Endothelial cell of umbilical vein (primary cell): ENCODE measurements at regions not wholly inside any gene's neighbourhood (a gene's known extent, or its start where the extent isn't known, plus 50 kb on each side); places are given as distances from the start of the nearest gene placed in this dataset.

ENCODE experiments used
- BruUV-seq: library from RNA; stranded (reverse); fragments of 400-500 nt; replicated peaks from 2 replicates; lab custom pipeline; 2021; lab: Mats Ljungman, UMichigan
- CTCF ChIA-PET: fragments of 300-600, 350-600 bp; sonication (Branson Sonifier 250); formaldehyde crosslinking; loops from one replicate; lab custom pipeline; 2021; ENCODE audit warnings: antibody characterized with exemption, inconsistent platforms; lab: Charles Lee
- POLR2A ChIA-PET: fragments of 300-600, 350-600 bp; sonication (Branson Sonifier 250); formaldehyde crosslinking; loops from one replicate; lab custom pipeline; 2021; ENCODE audit warnings: antibody characterized with exemption, inconsistent platforms; lab: Charles Lee
- DNase-seq: peaks from one replicate; pipeline ENCODE4 v3.0.0-alpha.2; 2011; ENCODE audit warnings: low read depth, low spot score
- FAIRE-seq: peaks from 2 replicates; lab custom pipeline; 2011; peaks lifted over from hg19 to GRCh38; lab: Jason Lieb, UNC
- H2AFZ ChIP-seq: 2 replicates; pipeline ENCODE4 v1.6.0; 2012; ENCODE audit warnings: low read depth, low read length, control low read depth, inconsistent platforms
- H3K27ac ChIP-seq: 2 replicates; pipeline ENCODE4 v1.5.1; 2011; ENCODE audit warnings: low read depth, mild to moderate bottlenecking, control low read depth, low read length, moderate library complexity; ENCODE audit not compliant: insufficient read depth
- H3K27me3 ChIP-seq, 2 experiments: 2 replicates each; pipeline versions ENCODE4 v1.6.0 to v1.6.1; 2011; ENCODE audit warnings: low read length in 2 of 2, mixed read lengths in 1 of 2; ENCODE audit not compliant: control insufficient read depth in 2 of 2, insufficient read depth in 2 of 2
- H3K36me3 ChIP-seq, 2 experiments: 2 replicates in 1 of 2; 3 replicates in 1 of 2; pipeline ENCODE4 v1.5.1; 2011; ENCODE audit warnings: low read length in 2 of 2, mild to moderate bottlenecking in 1 of 2, moderate library complexity in 1 of 2; ENCODE audit not compliant: control insufficient read depth in 2 of 2, insufficient read depth in 2 of 2; ENCODE audit errors: extremely low read depth in 1 of 2
- H3K4me1 ChIP-seq: 3 replicates; pipeline ENCODE4 v1.5.1; 2011; ENCODE audit warnings: mild to moderate bottlenecking, low read length; ENCODE audit not compliant: control insufficient read depth, insufficient read depth; ENCODE audit errors: extremely low read depth
- H3K4me2 ChIP-seq: 2 replicates; pipeline ENCODE4 v1.6.1; 2011; ENCODE audit warnings: low read length, control low read depth, mixed read lengths; ENCODE audit not compliant: insufficient read depth
- H3K4me3 ChIP-seq, 3 experiments: fragments of 200-600 bp in 1 of 3; sonication (generic), shearing (Covaris generic) in 1 of 3; replicated peaks in 1 of 3; 2 replicates each; pipeline ENCODE4 v1.5.1; 2011 to 2016; ENCODE audit warnings: control low read depth in 3 of 3, low read length in 3 of 3, mild to moderate bottlenecking in 2 of 3, inconsistent platforms in 1 of 3, low read depth in 1 of 3, moderate library complexity in 1 of 3; ENCODE audit not compliant: insufficient read depth in 1 of 3
- H3K79me2 ChIP-seq: 2 replicates; pipeline ENCODE4 v1.6.0; 2012; ENCODE audit warnings: low read length, inconsistent platforms; ENCODE audit not compliant: control insufficient read depth, insufficient read depth
- H3K9ac ChIP-seq: replicated peaks from 2 replicates; pipeline ENCODE3; 2011; ENCODE audit warnings: low read length, control low read depth; ENCODE audit not compliant: insufficient read depth; ENCODE audit errors: extremely low read depth
- H3K9me1 ChIP-seq: replicated peaks from 3 replicates; pipeline ENCODE4 v1.6.0; 2011; ENCODE audit warnings: mild to moderate bottlenecking, low read length; ENCODE audit not compliant: control insufficient read depth, insufficient read depth; ENCODE audit errors: extremely low read depth
- H3K9me3 ChIP-seq: replicated peaks from 2 replicates; pipeline ENCODE4 v1.5.1; 2012; ENCODE audit warnings: low read length, inconsistent platforms; ENCODE audit not compliant: control insufficient read depth, insufficient read depth
- H4K20me1 ChIP-seq: replicated peaks from 2 replicates; pipeline ENCODE3; 2011; ENCODE audit warnings: mild to moderate bottlenecking, low read length; ENCODE audit not compliant: control insufficient read depth, insufficient read depth; ENCODE audit errors: extremely low read depth
- EZH2 ChIP-seq: IDR thresholded peaks from 2 replicates; pipeline ENCODE4 v1.6.1; 2012; ENCODE audit warnings: borderline replicate concordance, low read depth, mild to moderate bottlenecking, moderate library complexity, low read length, inconsistent platforms; ENCODE audit not compliant: severe bottlenecking
- FOS ChIP-seq: IDR thresholded peaks from 2 replicates; pipeline ENCODE4 v1.6.1; 2011; ENCODE audit warnings: mild to moderate bottlenecking, low read length, moderate library complexity, borderline replicate concordance; ENCODE audit not compliant: insufficient read depth
- GATA2 ChIP-seq: IDR thresholded peaks from 2 replicates; pipeline ENCODE4 v1.7.0; 2011; ENCODE audit warnings: low read depth, mild to moderate bottlenecking, moderate library complexity, mixed read lengths, low read length; ENCODE audit not compliant: insufficient read length, insufficient read depth
- JUN ChIP-seq: IDR thresholded peaks from 2 replicates; pipeline ENCODE4 v1.6.1; 2011; ENCODE audit warnings: borderline replicate concordance, low read depth; ENCODE audit not compliant: insufficient read length, insufficient read depth
- MAX ChIP-seq: IDR thresholded peaks from 2 replicates; pipeline ENCODE4 v1.6.1; 2011; ENCODE audit not compliant: insufficient read depth, insufficient read length
- MYC ChIP-seq: IDR thresholded peaks from one replicate; pipeline ENCODE4 v1.6.1; 2011; ENCODE audit warnings: mild to moderate bottlenecking, low read depth, low read length
- POLR2A ChIP-seq: IDR thresholded peaks from 2 replicates; pipeline ENCODE4 v1.6.1; 2012; ENCODE audit warnings: low read depth, mild to moderate bottlenecking, control low read depth, low read length
- POLR2AphosphoS5 ChIP-seq: IDR thresholded peaks from 2 replicates; pipeline ENCODE4 v1.6.1; 2012; ENCODE audit warnings: low read depth, mild to moderate bottlenecking, control low read depth, low read length, moderate library complexity; ENCODE audit not compliant: insufficient read depth
- dilution Hi-C: fragments of 300-500 bp; cut with MboI; formaldehyde crosslinking; loops from one replicate; pipeline ENCODE4 v1.15.0; 2019; ENCODE audit warnings: low sequenced_read_pairs; ENCODE audit not compliant: extremely low pct_ligation_motif_present
- intact Hi-C: fragments of 100-400 bp; cut with micrococcal nuclease; formaldehyde crosslinking; loops from one replicate; pipeline ENCODE4 v1.10.0; 2022
- TF ChIP-seq, protein P1 (sequence below), 2 donors: IDR thresholded peaks; 1 replicate in 1 of 2; 2 replicates in 1 of 2; pipeline ENCODE4 v1.5.1; 2011; ENCODE audit warnings: low read length in 2 of 2, mild to moderate bottlenecking in 2 of 2, moderate library complexity in 2 of 2, control low read depth in 1 of 2, inconsistent platforms in 1 of 2, low read depth in 1 of 2; ENCODE audit not compliant: insufficient read depth in 1 of 2; ENCODE audit errors: extremely low read depth in 1 of 2

DNA sequence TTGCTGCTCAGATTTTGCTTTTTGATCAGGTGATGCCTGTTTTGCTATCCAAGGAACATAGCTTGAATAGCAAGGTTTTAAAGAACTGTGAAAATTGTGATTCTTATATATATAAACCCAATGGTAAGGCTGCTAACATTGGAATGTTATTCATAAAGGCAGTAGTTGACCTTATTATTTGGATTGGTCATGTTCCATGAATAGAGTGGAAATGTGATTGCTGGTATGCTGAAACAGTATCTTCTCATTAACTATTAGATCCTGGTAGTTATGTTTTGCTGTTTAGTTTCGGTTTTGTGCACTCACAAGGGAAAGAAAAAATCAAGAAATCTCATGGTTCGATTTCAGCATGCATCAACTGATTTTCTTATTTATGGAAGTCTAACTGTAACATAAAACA, 78.7 kb upstream of the NPHP3 start:
- Histone ChIP-seq H4K20me1 (no peaks in the 10 kb centered on the region), H3K4me1 (no peaks in the 10 kb centered on the region), H3K4me2 (no peak overlapping the region), H3K36me3 (no peaks in the 10 kb centered on the region), H3K9me3 (no peaks in the 10 kb centered on the region), H3K9me1 (no peaks in the 10 kb centered on the region), H2AFZ (no peak overlapping the region), H3K27ac (no peak overlapping the region), H3K4me3 (no peak overlapping the region), H3K79me2 (no peaks in the 10 kb centered on the region), H3K9ac (no peak overlapping the region), H3K27me3 (no peaks in the 10 kb centered on the region)
- intact Hi-C loops (no loop called here), dilution Hi-C loops (no loop called here)
- FAIRE-seq (no peak), DNase-seq (peak; percentile 24)
- TF ChIP-seq POLR2A (no peak), POLR2AphosphoS5 (no peak), MAX (no peak), JUN (no peak), FOS (no peak), EZH2 (no peak), GATA2 (no peak), MYC (no peak)
- TF ChIP-seq, protein P1, sequence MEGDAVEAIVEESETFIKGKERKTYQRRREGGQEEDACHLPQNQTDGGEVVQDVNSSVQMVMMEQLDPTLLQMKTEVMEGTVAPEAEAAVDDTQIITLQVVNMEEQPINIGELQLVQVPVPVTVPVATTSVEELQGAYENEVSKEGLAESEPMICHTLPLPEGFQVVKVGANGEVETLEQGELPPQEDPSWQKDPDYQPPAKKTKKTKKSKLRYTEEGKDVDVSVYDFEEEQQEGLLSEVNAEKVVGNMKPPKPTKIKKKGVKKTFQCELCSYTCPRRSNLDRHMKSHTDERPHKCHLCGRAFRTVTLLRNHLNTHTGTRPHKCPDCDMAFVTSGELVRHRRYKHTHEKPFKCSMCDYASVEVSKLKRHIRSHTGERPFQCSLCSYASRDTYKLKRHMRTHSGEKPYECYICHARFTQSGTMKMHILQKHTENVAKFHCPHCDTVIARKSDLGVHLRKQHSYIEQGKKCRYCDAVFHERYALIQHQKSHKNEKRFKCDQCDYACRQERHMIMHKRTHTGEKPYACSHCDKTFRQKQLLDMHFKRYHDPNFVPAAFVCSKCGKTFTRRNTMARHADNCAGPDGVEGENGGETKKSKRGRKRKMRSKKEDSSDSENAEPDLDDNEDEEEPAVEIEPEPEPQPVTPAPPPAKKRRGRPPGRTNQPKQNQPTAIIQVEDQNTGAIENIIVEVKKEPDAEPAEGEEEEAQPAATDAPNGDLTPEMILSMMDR (IDR thresholded peaks at IDR 0.05; ENCODE audit: extremely low read depth in 1 of 2, insufficient read depth in 1 of 2, low read depth in 1 of 2, low read length in 2 of 2): no peak
- POLR2A ChIA-PET: no interaction called here
- BruUV-seq: no TSS peak
- CTCF ChIA-PET: no interaction called here
